HepG2 (cell line): ENCODE measurements at regions not wholly inside any gene's neighbourhood (a gene's known extent, or its start where the extent isn't known, plus 50 kb on each side); places are given as distances from the start of the nearest gene placed in this dataset.

ENCODE experiments used
- ATAC-seq: fragments of 200-7000 bp; cut with Tn5 transposase; 3 replicates; pipeline ENCODE4 v1.9.1; 2020; ENCODE audit warnings: mild to moderate bottlenecking, moderate library complexity
- BruUV-seq: library from RNA; stranded (reverse); fragments of 400-500 nt; replicated peaks from 2 replicates; lab custom pipeline; 2021; lab: Mats Ljungman, UMichigan
- CTCF ChIA-PET: fragments of 300-600 bp; formaldehyde crosslinking; extraction: SDS; loops from one replicate; lab custom pipeline; 2021; ENCODE audit warnings: low total read pairs, inconsistent platforms, low intra/inter-chr PET ratio; lab: Yijun Ruan, JAX
- POLR2A ChIA-PET: fragments of 350-600 bp; sonication (Branson Sonifier 250); formaldehyde crosslinking; loops from one replicate; lab custom pipeline; 2020; ENCODE audit warnings: antibody characterized with exemption, inconsistent platforms; lab: Yijun Ruan, JAX
- DNase-seq: peaks from one replicate; pipeline ENCODE4 v3.0.0-alpha.2; 2015; ENCODE audit warnings: low spot score
- FAIRE-seq: peaks from 3 replicates; lab custom pipeline; 2011; peaks lifted over from hg19 to GRCh38; lab: Jason Lieb, UNC
- H2AFZ ChIP-seq: one replicate; pipeline ENCODE4 v1.6.1; 2011; ENCODE audit warnings: low read length, inconsistent platforms
- H3K27ac ChIP-seq: fragments of 300-600 bp; 3 replicates; pipeline ENCODE4 v1.8.0; 2011; ENCODE audit warnings: mixed run types, mild to moderate bottlenecking, mixed read lengths, low read length, inconsistent platforms; ENCODE audit not compliant: insufficient read depth; ENCODE audit errors: extremely low read length
- H3K27me3 ChIP-seq, 2 experiments: fragments of 200-600 bp in 1 of 2; 2 replicates in 1 of 2; 3 replicates in 1 of 2; pipeline versions ENCODE4 v1.6.0 to v1.8.0; 2011; ENCODE audit warnings: low read length in 2 of 2, mild to moderate bottlenecking in 2 of 2, moderate library complexity in 2 of 2, inconsistent platforms in 1 of 2; ENCODE audit not compliant: insufficient read depth in 2 of 2, control insufficient read depth in 1 of 2
- H3K36me3 ChIP-seq, 2 experiments: fragments of 200-600 bp in 1 of 2; replicated peaks in 1 of 2; 2 replicates in 1 of 2; 3 replicates in 1 of 2; pipeline versions ENCODE4 v1.5.1 to v1.8.0; 2011; ENCODE audit warnings: low read length in 2 of 2, inconsistent platforms in 1 of 2; ENCODE audit not compliant: insufficient read depth in 2 of 2, control insufficient read depth in 1 of 2
- H3K4me1 ChIP-seq: 2 replicates; pipeline ENCODE4 v1.5.1; 2012; ENCODE audit warnings: low read length, inconsistent platforms; ENCODE audit not compliant: insufficient read depth
- H3K4me2 ChIP-seq: 2 replicates; pipeline ENCODE4 v1.6.0; 2011; ENCODE audit warnings: low read depth, low read length, inconsistent platforms
- H3K4me3 ChIP-seq, 3 experiments: fragments of 200-600 bp in 1 of 3; sonication (generic), shearing (Covaris generic) in 1 of 3; replicated peaks in 1 of 3; 2 replicates each; pipeline ENCODE4 v1.5.1; 2011 to 2016; ENCODE audit warnings: low read length in 3 of 3, inconsistent platforms in 2 of 3, low read depth in 2 of 3, mild to moderate bottlenecking in 2 of 3, control low read depth in 1 of 3, mixed read lengths in 1 of 3; ENCODE audit not compliant: insufficient read depth in 1 of 3
- H3K79me2 ChIP-seq: one replicate; pipeline ENCODE4 v1.6.1; 2011; ENCODE audit warnings: low read length, inconsistent platforms; ENCODE audit not compliant: insufficient read depth
- H3K9ac ChIP-seq: 2 replicates; pipeline ENCODE4 v1.6.0; 2011; ENCODE audit warnings: mild to moderate bottlenecking, low read depth, low read length, inconsistent platforms; ENCODE audit not compliant: insufficient read depth
- H3K9me3 ChIP-seq: 2 replicates; pipeline ENCODE4 v1.5.1; 2012; ENCODE audit warnings: mild to moderate bottlenecking, low read length
- H4K20me1 ChIP-seq: 2 replicates; pipeline ENCODE4 v1.6.0; 2011; ENCODE audit warnings: inconsistent platforms, mild to moderate bottlenecking, low read length, moderate library complexity; ENCODE audit not compliant: insufficient read depth
- CAMTA2 ChIP-seq: sonication (generic); formaldehyde crosslinking; IDR thresholded peaks from 2 replicates; pipeline ENCODE4 v1.4.0; 2020; ENCODE audit warnings: mild to moderate bottlenecking, missing genetic modification reagents, borderline replicate concordance
- CBX2 ChIP-seq, 2 experiments: fragments of 200-600 bp in 1 of 2; sonication (generic); formaldehyde crosslinking in 1 of 2; IDR thresholded peaks; 2 replicates each; pipeline versions ENCODE4 v1.7.0 to v1.8.1; 2018 to 2022; ENCODE audit warnings: low read depth in 2 of 2, low read length in 1 of 2, mild to moderate bottlenecking in 1 of 2, missing genetic modification reagents in 1 of 2
- PBX2 ChIP-seq: IDR thresholded peaks from 2 replicates; pipeline ENCODE4 v1.6.1; 2016; ENCODE audit warnings: control low read depth
- PCBP2 ChIP-seq: fragments of 200-400 bp; formaldehyde crosslinking; optimal IDR thresholded peaks from 2 replicates; pipeline ENCODE3; 2018; ENCODE audit warnings: low read length, low read depth; ENCODE audit not compliant: poor library complexity, severe bottlenecking
- ZNF350 ChIP-seq: sonication (generic); formaldehyde crosslinking; IDR thresholded peaks from 2 replicates; pipeline ENCODE4 v1.4.0; 2020; ENCODE audit warnings: mild to moderate bottlenecking, low read depth, missing genetic modification reagents, borderline replicate concordance
- WGBS: methylation state at CpG from one replicate; pipeline ENCODE4 v1.1.6; 2017; ENCODE audit warnings: low lambda C conversion rate; 5-methylcytosine and 5-hydroxymethylcytosine counted together
- in situ Hi-C: cut with HindIII; loops from 2 replicates; pipeline ENCODE4 v1.10.0; 2017; ENCODE audit warnings: low pct_unique_long_range_greater_than_20kb; ENCODE audit not compliant: extremely low pct_ligation_motif_present
- intact Hi-C: fragments of 100-400 bp; cut with micrococcal nuclease; formaldehyde crosslinking; loops from one replicate; pipeline ENCODE4 v1.10.0; 2022; ENCODE audit not compliant: unreplicated experiment
- TF ChIP-seq, protein P1 (sequence below): sonication (generic); formaldehyde crosslinking; IDR thresholded peaks from 2 replicates; pipeline ENCODE4 v1.4.0; 2020; ENCODE audit warnings: missing genetic modification reagents
- TF ChIP-seq, protein P2 (sequence below): sonication (generic); formaldehyde crosslinking; IDR thresholded peaks from 2 replicates; pipeline ENCODE4 v1.4.0; 2020; ENCODE audit warnings: missing genetic modification reagents, mild to moderate bottlenecking, borderline replicate concordance
- TF ChIP-seq, protein P3 (sequence below): sonication (generic); formaldehyde crosslinking; IDR thresholded peaks from 2 replicates; pipeline ENCODE4 v1.4.0; 2020; ENCODE audit warnings: missing genetic modification reagents, borderline replicate concordance
- TF ChIP-seq, protein P4 (sequence below): sonication (generic); formaldehyde crosslinking; conservative IDR thresholded peaks from 2 replicates; pipeline ENCODE4 v1.4.0; 2020; ENCODE audit warnings: mild to moderate bottlenecking, missing genetic modification reagents, moderate library complexity

DNA sequence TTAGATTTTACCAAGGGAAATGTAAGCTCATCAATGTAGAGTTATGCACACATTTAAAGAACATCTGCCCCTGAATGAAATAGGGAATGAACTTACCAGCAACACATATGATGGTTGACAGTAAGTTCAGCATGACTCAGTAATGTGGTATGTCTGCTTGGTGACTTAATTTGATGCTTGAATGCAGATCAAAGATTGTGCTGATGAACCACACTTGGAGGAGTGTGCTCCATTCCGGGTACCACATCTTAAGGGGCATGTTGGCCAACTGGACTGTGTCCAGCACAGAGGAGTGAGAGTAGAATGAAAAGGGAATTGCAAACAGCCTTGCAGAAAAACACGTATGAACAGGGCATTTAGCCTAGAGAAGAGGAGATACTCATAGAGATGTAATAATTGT is 171.0 kb upstream of the RARB start (continued):
- no peak for TF ChIP-seq PCBP2

DNA sequence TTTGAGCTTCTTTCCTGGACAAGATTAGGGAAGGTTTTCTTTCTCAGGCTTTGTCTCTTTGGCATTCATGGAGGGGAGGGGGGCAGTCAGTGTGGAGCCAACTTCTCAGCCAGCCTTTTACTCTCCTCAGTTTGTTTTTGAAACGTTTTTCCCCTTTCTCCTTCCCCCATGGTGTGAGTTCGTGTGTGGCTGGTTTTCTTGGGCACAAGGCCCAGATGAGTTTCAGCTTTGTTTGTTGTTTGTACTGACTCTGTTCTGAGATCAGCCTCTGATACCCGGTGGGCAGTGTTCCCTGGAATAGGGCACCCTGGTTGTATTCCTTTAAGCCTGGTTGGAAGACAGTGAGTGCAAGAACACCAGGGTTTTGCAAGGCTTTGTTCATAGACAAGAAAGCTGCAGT is 168.2 kb upstream of the RARB start:
- Histone ChIP-seq H2AFZ (no peak overlapping the region), H3K79me2 (no peaks in the 10 kb centered on the region), H3K9ac (no peak overlapping the region), H3K27ac (no peak overlapping the region), H3K4me3 (no peak overlapping the region), H3K4me2 (no peak overlapping the region), H4K20me1 (no peaks in the 10 kb centered on the region), H3K4me1 (no peaks in the 10 kb centered on the region), H3K27me3 (no peaks in the 10 kb centered on the region), H3K9me3 (no peaks in the 10 kb centered on the region), H3K36me3 (no peaks in the 10 kb centered on the region)
- TF ChIP-seq, protein P1, sequence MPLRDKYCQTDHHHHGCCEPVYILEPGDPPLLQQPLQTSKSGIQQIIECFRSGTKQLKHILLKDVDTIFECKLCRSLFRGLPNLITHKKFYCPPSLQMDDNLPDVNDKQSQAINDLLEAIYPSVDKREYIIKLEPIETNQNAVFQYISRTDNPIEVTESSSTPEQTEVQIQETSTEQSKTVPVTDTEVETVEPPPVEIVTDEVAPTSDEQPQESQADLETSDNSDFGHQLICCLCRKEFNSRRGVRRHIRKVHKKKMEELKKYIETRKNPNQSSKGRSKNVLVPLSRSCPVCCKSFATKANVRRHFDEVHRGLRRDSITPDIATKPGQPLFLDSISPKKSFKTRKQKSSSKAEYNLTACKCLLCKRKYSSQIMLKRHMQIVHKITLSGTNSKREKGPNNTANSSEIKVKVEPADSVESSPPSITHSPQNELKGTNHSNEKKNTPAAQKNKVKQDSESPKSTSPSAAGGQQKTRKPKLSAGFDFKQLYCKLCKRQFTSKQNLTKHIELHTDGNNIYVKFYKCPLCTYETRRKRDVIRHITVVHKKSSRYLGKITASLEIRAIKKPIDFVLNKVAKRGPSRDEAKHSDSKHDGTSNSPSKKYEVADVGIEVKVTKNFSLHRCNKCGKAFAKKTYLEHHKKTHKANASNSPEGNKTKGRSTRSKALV (CRISPR knock-in tag) = no peak
- TF ChIP-seq, protein P2, sequence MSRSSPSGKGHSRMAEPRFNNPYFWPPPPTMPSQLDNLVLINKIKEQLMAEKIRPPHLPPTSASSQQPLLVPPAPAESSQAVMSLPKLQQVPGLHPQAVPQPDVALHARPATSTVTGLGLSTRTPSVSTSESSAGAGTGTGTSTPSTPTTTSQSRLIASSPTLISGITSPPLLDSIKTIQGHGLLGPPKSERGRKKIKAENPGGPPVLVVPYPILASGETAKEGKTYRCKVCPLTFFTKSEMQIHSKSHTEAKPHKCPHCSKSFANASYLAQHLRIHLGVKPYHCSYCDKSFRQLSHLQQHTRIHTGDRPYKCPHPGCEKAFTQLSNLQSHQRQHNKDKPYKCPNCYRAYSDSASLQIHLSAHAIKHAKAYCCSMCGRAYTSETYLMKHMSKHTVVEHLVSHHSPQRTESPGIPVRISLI (CRISPR knock-in tag) = no peak
- no peak for TF ChIP-seq ZNF350 (CRISPR knock-in tag)
- no peak for TF ChIP-seq PBX2 (CRISPR knock-in tag)
- TF ChIP-seq, protein P3, sequence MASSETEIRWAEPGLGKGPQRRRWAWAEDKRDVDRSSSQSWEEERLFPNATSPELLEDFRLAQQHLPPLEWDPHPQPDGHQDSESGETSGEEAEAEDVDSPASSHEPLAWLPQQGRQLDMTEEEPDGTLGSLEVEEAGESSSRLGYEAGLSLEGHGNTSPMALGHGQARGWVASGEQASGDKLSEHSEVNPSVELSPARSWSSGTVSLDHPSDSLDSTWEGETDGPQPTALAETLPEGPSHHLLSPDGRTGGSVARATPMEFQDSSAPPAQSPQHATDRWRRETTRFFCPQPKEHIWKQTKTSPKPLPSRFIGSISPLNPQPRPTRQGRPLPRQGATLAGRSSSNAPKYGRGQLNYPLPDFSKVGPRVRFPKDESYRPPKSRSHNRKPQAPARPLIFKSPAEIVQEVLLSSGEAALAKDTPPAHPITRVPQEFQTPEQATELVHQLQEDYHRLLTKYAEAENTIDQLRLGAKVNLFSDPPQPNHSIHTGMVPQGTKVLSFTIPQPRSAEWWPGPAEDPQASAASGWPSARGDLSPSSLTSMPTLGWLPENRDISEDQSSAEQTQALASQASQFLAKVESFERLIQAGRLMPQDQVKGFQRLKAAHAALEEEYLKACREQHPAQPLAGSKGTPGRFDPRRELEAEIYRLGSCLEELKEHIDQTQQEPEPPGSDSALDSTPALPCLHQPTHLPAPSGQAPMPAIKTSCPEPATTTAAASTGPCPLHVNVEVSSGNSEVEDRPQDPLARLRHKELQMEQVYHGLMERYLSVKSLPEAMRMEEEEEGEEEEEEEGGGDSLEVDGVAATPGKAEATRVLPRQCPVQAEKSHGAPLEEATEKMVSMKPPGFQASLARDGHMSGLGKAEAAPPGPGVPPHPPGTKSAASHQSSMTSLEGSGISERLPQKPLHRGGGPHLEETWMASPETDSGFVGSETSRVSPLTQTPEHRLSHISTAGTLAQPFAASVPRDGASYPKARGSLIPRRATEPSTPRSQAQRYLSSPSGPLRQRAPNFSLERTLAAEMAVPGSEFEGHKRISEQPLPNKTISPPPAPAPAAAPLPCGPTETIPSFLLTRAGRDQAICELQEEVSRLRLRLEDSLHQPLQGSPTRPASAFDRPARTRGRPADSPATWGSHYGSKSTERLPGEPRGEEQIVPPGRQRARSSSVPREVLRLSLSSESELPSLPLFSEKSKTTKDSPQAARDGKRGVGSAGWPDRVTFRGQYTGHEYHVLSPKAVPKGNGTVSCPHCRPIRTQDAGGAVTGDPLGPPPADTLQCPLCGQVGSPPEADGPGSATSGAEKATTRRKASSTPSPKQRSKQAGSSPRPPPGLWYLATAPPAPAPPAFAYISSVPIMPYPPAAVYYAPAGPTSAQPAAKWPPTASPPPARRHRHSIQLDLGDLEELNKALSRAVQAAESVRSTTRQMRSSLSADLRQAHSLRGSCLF (CRISPR knock-in tag) = no peak
- TF ChIP-seq, protein P4, sequence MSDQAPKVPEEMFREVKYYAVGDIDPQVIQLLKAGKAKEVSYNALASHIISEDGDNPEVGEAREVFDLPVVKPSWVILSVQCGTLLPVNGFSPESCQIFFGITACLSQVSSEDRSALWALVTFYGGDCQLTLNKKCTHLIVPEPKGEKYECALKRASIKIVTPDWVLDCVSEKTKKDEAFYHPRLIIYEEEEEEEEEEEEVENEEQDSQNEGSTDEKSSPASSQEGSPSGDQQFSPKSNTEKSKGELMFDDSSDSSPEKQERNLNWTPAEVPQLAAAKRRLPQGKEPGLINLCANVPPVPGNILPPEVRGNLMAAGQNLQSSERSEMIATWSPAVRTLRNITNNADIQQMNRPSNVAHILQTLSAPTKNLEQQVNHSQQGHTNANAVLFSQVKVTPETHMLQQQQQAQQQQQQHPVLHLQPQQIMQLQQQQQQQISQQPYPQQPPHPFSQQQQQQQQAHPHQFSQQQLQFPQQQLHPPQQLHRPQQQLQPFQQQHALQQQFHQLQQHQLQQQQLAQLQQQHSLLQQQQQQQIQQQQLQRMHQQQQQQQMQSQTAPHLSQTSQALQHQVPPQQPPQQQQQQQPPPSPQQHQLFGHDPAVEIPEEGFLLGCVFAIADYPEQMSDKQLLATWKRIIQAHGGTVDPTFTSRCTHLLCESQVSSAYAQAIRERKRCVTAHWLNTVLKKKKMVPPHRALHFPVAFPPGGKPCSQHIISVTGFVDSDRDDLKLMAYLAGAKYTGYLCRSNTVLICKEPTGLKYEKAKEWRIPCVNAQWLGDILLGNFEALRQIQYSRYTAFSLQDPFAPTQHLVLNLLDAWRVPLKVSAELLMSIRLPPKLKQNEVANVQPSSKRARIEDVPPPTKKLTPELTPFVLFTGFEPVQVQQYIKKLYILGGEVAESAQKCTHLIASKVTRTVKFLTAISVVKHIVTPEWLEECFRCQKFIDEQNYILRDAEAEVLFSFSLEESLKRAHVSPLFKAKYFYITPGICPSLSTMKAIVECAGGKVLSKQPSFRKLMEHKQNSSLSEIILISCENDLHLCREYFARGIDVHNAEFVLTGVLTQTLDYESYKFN (CRISPR knock-in tag) = no peak
- no peak for TF ChIP-seq CBX2 (IDR thresholded peaks at IDR 0.05; ENCODE audit: low read depth, low read length)
- no peak for TF ChIP-seq CBX2 (CRISPR knock-in tag; IDR thresholded peaks at IDR 0.05; ENCODE audit: low read depth)
- no peak for TF ChIP-seq CAMTA2
- DNase-seq (no peak), FAIRE-seq (no peak), ATAC-seq (no peak)
- in situ Hi-C loops = no loop called here
- ChIA-PET POLR2A (no interaction called here), CTCF (no interaction called here)
- BruUV-seq = no TSS peak
- WGBS = 0% methylated on average over 3 of the region's 3 CpGs
- intact Hi-C loops = no loop called here
